HG03108 (cell line): ENCODE measurements at regions not wholly inside any gene's neighbourhood (a gene's known extent, or its start where the extent isn't known, plus 50 kb on each side); places are given as distances from the start of the nearest gene placed in this dataset.
"Not testable (repeated sequence)": the region's sequence is repeated elsewhere in the genome, so short reads cannot be mapped to it uniquely, and the experiment has no call there.

Source experiments
- ATAC-seq: cut with Tn5 transposase; IDR thresholded peaks from one replicate; pipeline ENCODE4 v1.9.1; 2021; ENCODE audit warnings: moderate library complexity; ENCODE audit not compliant: unreplicated experiment

DNA sequence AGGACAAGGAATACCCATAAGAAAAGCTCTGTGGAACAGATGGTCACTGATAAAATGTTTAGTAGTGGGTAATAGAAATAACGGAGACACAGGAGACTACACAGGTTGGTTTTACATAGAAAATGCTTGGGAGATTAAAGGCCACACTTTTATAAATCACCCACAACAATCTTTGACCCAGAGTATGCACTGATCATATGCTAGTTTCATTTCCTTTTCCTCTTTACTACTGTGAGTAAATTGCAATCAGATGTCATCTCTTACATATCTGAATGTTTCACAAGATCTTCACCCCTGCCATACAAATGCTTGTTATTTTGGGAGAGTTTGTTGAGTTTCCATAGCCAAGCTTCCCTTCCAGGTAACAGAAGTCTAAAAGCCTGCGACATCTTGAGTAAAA, 978.4 kb upstream of the KLHL29 start:
- ATAC-seq, result no peak

DNA sequence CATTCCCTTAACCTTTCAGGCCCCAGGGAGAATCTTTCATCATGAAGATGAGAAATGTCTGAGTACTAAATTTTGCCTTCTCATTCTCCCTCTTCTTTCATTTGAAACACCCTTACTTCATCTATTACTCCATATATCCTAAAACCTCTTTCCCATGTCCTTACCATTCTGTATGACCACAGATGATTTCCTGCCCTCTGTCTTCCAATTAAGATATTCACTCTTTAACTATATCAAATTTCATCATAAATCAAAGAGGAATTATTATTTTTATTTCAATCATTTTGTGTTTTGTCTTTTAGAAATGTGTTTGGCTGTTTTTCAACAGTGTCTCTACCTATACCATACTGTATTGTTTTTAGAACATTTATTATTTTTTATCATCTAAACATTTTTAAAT, 964.9 kb upstream of the KLHL29 start:
- ATAC-seq, result no peak

DNA sequence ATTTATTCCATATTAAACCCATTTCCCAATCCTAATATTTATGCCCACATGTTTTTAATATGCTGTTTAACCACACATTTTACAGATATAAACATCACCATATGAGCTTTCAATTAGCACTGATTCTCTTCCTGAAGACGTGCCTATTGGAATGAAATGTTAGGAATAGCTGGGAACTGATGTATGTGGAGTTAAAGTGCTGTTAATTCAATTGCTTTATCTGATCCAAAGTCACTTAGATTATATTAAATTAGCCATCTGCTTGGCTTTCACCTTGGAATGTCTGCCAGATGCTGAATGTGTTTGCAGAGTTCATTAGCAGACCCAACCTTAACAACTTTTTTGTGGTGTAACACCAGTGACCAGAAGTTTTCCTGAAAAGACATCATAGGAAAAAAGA, 942.9 kb upstream of the KLHL29 start:
- no peak for ATAC-seq

DNA sequence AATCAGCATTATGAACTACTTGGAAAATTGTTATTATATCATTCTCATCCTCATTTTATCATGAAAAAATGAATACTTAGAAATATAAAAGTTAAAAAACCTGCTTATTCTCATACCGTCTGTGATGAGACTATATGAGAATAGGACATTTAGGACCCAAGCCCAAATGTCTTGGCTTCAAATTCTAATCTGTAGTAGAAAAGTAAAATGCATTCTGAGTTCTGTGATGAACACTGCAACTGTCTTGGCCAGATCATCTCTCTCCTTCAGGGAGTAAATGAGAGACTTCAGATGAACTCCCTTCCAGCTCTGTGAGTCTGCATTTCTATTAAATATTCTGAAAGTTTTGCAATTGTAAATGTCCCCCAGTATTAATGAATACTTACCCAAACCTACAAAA, 940.7 kb upstream of the KLHL29 start:
- ATAC-seq, result no peak

- ATAC-seq, result no peak
These were observed 935.3 kb upstream of the KLHL29 start for GRCh38 chr2:22449696-22450095.

- ATAC-seq, result no peak
These were observed 934.1 kb upstream of the KLHL29 start for GRCh38 chr2:22450831-22451230.

- no peak for ATAC-seq
These were observed 930.0 kb upstream of the KLHL29 start for GRCh38 chr2:22454826-22455485.

GRCh38 chr2:22458440-22458839, 926.5 kb upstream of the KLHL29 start:
- no peak for ATAC-seq

DNA sequence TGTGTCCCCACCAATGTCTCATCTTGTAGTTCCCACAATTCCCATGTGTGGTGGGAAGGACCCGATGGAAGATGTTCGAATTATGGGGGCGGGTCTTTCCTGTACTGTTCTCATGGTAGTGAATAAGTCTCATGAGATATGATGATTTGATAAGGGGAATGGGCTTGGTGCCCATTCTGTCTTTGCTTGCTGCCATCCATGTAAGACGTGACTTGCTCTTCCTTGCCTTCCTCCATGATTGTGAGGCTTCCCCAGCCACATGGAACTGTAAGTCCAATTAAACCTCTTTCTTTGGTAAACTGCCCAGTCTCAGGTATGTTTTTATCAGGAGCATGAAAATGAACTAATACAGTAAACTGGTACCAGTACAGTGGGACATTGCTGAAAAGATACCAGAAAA, 909.9 kb upstream of the KLHL29 start:
- ATAC-seq, result not testable (repeated sequence)

GRCh38 chr2:22478329-22478728, 906.6 kb upstream of the KLHL29 start:
- ATAC-seq, result no peak

DNA sequence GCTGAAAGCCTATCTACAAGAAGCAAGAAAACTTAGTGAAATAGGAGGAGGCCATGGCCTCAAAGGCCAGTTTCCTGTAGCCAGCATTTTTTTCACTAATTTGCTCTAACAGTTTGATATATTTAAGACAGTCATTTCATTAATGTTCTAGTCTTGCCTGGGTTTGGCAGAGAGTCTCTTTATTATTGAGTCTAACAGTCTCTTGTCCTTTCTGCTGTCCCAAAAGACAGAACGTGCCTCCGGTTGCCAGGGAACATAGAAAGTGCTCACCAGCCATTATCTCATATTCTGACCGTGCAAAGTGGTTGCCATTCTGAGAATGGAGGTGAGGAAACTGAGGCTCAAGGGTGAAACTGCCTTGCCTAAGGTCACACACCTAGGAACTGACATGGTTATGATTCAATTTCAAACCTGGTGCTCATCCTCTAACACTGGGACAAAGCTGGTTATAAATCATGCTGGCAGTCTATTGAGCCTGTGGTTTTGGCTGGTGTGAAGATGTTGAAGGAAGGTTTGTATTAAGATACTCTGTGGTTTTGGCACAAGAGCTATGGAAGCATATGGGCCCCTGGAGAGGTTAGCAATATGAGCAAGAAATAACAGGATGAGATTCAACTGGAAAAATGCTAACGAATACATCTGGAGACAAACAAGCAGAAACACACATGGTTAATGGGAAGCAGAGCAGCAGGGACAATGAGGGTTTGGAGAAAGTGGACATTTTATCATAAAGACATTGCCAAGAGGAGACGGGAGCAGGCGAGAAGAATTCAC, 903.3 kb upstream of the KLHL29 start:
- no peak for ATAC-seq

DNA sequence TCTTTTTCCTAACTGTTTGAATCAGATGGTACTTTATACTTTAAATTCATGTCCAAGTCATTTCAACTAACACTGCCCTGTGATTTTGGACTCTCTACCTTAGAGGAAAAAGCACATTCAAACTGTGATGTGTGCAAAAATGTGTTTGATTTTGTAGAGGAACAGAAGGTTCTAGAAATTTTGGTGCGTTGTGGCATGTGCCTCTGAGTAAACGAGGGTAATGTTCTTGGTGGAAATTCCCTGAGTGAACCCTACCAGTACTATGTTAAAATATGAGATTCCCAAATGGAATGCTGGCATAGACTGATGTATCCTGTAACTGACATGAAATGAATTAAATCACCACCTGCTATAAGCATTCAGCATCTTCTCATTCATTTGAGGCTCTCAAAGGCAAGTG, 901.9 kb upstream of the KLHL29 start:
- ATAC-seq, result no peak

DNA sequence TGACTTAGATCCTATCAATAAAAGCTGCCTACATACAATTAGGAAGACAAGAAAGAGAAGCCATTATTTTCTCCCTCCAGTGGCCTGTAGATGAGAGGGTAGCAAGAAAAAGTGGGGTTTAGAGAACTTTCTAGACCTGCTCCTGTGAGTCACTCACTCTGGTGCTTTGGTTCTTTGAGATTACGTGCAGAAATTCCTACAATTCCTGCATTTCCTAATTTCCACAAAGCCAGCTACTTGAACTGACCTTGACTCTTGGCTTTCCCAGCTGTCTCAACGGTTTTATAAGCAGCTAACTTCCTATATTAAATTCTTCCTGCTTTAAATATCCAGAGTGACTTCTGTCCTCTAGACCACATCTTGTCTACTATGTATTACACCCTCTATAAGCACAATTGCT, 899.5 kb upstream of the KLHL29 start:
- no peak for ATAC-seq

GRCh38 chr2:22486343-22486742, 898.6 kb upstream of the KLHL29 start:
- no peak for ATAC-seq

- ATAC-seq, result no peak
These were observed 897.9 kb upstream of the KLHL29 start for GRCh38 chr2:22487036-22487435.

- no peak for ATAC-seq
These were observed 897.4 kb upstream of the KLHL29 start for GRCh38 chr2:22487541-22487940.

GRCh38 chr2:22491442-22491841, 893.5 kb upstream of the KLHL29 start:
- no peak for ATAC-seq

DNA sequence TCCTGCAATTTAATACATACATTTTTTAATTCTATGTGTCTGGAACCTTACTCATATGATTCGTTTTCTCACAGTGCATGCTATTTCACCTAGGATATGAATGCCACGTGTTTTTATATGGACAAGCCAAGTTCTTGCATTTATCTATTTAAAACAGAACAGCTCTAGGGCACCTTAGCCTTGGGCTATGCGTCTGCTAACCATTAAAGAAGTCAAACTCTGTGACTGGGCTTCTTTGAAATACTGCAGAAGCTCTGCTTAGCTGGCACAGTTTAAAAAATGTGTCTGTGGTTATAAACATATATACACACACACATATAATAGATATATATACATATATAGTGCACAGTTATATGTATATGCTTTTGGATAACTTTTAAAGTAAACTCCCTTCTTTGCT, 890.8 kb upstream of the KLHL29 start:
- no peak for ATAC-seq

GRCh38 chr2:22497064-22497463, 887.9 kb upstream of the KLHL29 start:
- ATAC-seq, result no peak

GRCh38 chr2:22497789-22498188, 887.2 kb upstream of the KLHL29 start:
- ATAC-seq, result no peak

DNA sequence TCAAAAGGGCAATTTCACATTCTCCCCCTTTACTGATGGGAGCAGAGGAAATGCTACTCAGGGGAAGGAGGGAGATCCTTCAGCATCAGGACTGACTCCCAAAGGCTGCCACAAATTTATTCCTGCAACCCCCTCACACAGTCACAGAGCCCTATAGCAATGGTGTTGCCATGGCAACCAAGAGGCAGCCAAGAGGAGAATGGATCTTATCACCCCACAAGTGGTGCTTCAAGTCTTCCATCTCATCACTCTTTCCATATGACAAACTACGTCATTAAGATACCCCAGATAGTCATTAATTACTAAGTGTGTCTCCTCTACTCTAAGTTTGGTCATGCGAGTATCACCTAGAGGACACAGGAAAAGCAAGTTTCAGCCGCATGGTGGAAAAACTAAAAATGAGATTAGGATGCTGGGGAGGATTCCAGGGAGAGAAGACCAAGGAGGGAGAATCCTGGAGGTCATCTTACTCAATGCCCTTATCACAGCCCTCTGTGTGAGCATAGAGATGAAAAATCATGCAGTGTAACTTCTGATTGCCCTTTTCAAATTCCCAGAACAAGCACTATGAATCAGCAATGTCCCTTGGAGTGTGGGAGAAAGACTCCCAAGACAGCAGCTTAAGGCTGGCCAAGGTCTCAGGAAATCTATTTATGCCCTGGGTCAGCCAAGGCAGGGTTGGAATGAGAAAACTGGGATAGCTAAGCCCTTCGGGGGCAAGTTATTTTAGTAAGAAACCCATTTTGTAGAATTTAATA, 885.7 kb upstream of the KLHL29 start:
- ATAC-seq, result no peak

GRCh38 chr2:22500555-22500935, 884.4 kb upstream of the KLHL29 start:
- ATAC-seq, result no peak
